HG02759 (cell line): ENCODE measurements at regions not wholly inside any gene's neighbourhood (a gene's known extent, or its start where the extent isn't known, plus 50 kb on each side); places are given as distances from the start of the nearest gene placed in this dataset.

ENCODE experiments used
- ATAC-seq: cut with Tn5 transposase; IDR thresholded peaks from one replicate; pipeline ENCODE4 v1.9.1; 2021; ENCODE audit warnings: mild to moderate bottlenecking, moderate library complexity; ENCODE audit not compliant: unreplicated experiment

DNA sequence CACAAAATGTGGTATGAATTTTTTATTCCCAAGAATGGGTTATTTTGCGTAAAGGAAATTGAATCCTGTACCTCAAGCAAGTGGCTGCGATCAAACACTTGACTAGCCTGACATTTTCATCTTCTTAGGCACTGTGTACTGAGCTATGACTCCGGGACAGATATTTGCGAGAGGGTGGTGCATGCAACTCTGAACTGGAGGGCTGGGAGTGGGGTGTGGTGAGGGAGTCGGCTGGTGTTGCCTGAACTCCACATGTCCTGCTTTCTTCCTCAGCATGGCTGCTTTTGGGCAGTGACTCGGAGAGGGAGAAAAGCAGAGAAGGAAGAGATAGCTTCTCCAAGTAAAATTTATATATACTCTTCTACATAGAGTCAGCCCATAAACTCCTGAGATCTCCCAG is 68.5 kb upstream of the GATB start:
- no peak for ATAC-seq

DNA sequence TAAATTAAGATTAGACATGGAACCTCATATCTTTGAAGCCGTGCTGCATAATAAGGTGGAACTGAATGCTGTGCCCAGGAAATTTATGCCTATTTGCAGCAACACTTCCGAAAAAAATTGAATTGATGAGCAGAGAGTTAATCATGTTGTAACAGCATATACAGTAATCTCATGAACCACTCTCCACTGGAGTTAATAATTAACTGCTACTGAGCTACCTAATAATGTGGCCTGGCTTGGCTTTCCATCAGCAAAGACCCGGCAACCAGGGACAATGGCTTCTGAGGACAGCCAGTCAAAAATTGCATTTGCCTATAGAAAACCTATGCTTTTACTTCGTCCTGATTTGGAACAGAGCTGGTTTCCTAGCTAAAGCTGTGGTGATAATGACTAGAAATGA is 63.8 kb upstream of the GATB start:
- no peak for ATAC-seq

DNA sequence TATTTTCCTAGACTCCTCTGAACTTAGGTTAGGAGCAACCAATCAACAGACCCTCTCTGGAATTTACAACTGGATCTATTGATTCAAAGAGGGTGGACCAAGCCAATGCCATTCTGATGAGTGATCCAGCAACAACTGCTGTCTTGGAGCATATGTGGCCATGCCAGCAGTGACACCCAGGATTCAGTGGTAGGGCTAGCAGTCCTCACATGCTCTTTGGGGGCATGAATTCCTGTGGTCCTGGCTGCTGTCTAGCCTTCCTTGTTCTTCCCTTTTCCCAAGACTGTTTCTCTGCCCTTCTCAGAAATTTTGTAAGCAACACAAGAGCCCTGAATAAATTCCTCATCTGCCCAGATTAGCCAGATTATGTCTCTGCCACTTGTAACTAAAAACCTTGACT is 61.5 kb upstream of the GATB start:
- ATAC-seq = no peak

DNA sequence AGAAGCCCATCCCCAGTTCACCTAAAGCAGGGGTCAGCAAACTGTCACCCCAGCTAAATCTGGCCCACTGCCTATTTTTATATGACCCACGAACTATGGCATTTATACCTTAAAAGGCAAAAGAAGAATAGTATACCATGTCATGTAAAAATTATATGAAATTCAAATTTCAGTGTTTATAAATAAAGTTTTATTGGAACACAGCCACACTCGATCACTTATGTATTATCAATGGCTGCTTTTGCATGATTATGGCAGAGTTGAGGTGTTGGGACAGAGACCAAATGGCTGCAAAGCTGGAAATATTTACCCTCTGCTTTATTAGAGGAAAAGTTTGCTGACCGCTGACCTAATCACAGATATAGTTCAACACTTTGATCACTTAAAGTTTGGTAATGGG is 59.2 kb upstream of the GATB start:
- no peak for ATAC-seq

DNA sequence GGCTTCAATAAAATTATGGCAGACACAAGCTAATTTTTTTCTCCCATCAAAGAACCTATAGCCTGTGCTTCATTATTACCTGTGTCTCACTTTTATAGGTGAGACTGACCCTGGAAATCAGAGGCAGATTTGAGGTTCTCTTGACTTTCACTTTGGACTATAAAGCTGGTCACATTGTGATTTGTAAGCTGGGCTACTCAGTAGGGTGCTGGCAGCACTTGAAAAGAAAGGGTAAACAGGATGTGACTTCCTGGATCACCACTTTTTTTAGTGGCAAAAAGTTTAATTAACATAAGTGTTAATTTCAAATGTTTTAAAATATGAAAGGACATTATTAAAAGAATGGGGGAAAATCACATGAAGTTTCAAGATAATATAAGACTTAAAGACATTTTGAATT is 50.6 kb upstream of the GATB start:
- ATAC-seq = no peak
